Head of caudate nucleus (tissue), 42 donors: ENCODE measurements at regions not wholly inside any gene's neighbourhood (a gene's known extent, or its start where the extent isn't known, plus 50 kb on each side); places are given as distances from the start of the nearest gene placed in this dataset.
"Not testable (repeated sequence)": the region's sequence is repeated elsewhere in the genome, so short reads cannot be mapped to it uniquely, and the experiment has no call there.

Experiments used
- DNase-seq, 42 donors: peaks; one replicate each; pipeline versions ENCODE4 v3.0.0 to v3.0.0-alpha.2; 2020 to 2021; ENCODE audit warnings: mixed read lengths in 7 of 42
- intact Hi-C: fragments of 100-400 bp; cut with DNase I; formaldehyde crosslinking; loops from one replicate; pipeline ENCODE4 v1.15.0; 2022

- intact Hi-C loops, result no loop called here
- no peak for DNase-seq
Observed at GRCh38 chr3:5750091-5750490, 562.6 kb downstream of the EDEM1 start.

- no peak for DNase-seq
- intact Hi-C loops, result no loop called here
Observed at GRCh38 chr3:5750874-5751640, 563.5 kb downstream of the EDEM1 start.

GRCh38 chr3:5754602-5755001 lies 567.1 kb downstream of the EDEM1 start:
- DNase-seq, result no peak
- intact Hi-C loops, result no loop called here

GRCh38 chr3:5756443-5756842 lies 568.9 kb downstream of the EDEM1 start:
- no peak for DNase-seq
- intact Hi-C loops, result no loop called here

- intact Hi-C loops, result no loop called here
- peak in 8 of 42 donors; percentile 9 to 32 (median 22) for DNase-seq
Observed at GRCh38 chr3:5757213-5757804, 569.8 kb downstream of the EDEM1 start.

- peak in 1 of 42 donors; percentile 6 for DNase-seq
- intact Hi-C loops, result no loop called here
Observed at GRCh38 chr3:5758699-5759098, 571.2 kb downstream of the EDEM1 start.

GRCh38 chr3:5762506-5762905 lies 575.0 kb downstream of the EDEM1 start:
- DNase-seq, result no peak
- intact Hi-C loops, result no loop called here

GRCh38 chr3:5766848-5767247 lies 579.3 kb downstream of the EDEM1 start:
- no peak for DNase-seq
- intact Hi-C loops, result no loop called here

- no peak for DNase-seq
- intact Hi-C loops, result no loop called here
Observed at GRCh38 chr3:5767304-5767703, 579.8 kb downstream of the EDEM1 start.

- no peak for DNase-seq
- intact Hi-C loops, result no loop called here
Observed at GRCh38 chr3:5768281-5768945, 580.9 kb downstream of the EDEM1 start.

- DNase-seq, result no peak
- intact Hi-C loops, result no loop called here
Observed at GRCh38 chr3:5769825-5770224, 582.3 kb downstream of the EDEM1 start.

- no peak for DNase-seq
- intact Hi-C loops, result no loop called here
Observed at GRCh38 chr3:5774337-5774736, 586.8 kb downstream of the EDEM1 start.

- intact Hi-C loops, DNase-seq: not testable (repeated sequence)
Observed at GRCh38 chr3:5775100-5775499, 587.6 kb downstream of the EDEM1 start.

- intact Hi-C loops, result no loop called here
- DNase-seq, result no peak
Observed at GRCh38 chr3:5784690-5785089, 597.2 kb downstream of the EDEM1 start.

GRCh38 chr3:5787861-5788488 lies 600.5 kb downstream of the EDEM1 start:
- DNase-seq, result peak; percentile 11 to 80 (median 58)
- intact Hi-C loops, result no loop called here

GRCh38 chr3:5788496-5788895 lies 601.0 kb downstream of the EDEM1 start:
- DNase-seq, result no peak
- intact Hi-C loops, result no loop called here

GRCh38 chr3:5791558-5791957 lies 604.1 kb downstream of the EDEM1 start:
- intact Hi-C loops, result no loop called here
- no peak for DNase-seq

- intact Hi-C loops, result no loop called here
- no peak for DNase-seq
Observed at GRCh38 chr3:5796541-5796940, 609.0 kb downstream of the EDEM1 start.

GRCh38 chr3:5798809-5799208 lies 611.3 kb downstream of the EDEM1 start:
- DNase-seq, result no peak
- intact Hi-C loops, result no loop called here

- DNase-seq, result no peak
- intact Hi-C loops, result no loop called here
Observed at GRCh38 chr3:5799398-5799797, 611.9 kb downstream of the EDEM1 start.
